HEK293 (cell line): ENCODE measurements at regions not wholly inside any gene's neighbourhood (a gene's known extent, or its start where the extent isn't known, plus 50 kb on each side); places are given as distances from the start of the nearest gene placed in this dataset.

Source experiments
- CTCF ChIA-PET: fragments of 350-600 bp; formaldehyde crosslinking; extraction: SDS; loops from one replicate; lab custom pipeline; 2021; ENCODE audit warnings: antibody characterized with exemption; lab: Yijun Ruan, JAX
- POLR2A ChIA-PET: fragments of 300-600 bp; formaldehyde crosslinking; extraction: SDS; loops from one replicate; lab custom pipeline; 2020; ENCODE audit warnings: antibody characterized with exemption, inconsistent platforms; lab: Yijun Ruan, JAX
- H3K27ac ChIP-seq: fragments of 200-500 bp; sonication (Bioruptor generic); 2 replicates; pipeline ENCODE4 v1.5.1; 2014; ENCODE audit warnings: low read depth, low read length, control low read depth, inconsistent platforms; ENCODE audit errors: extremely low read depth
- H3K36me3 ChIP-seq, 2 experiments: fragments of 200-500 bp in 1 of 2; sonication (Bioruptor generic) in 1 of 2; 1 replicate in 1 of 2; 2 replicates in 1 of 2; pipeline ENCODE4 v1.5.1; 2014 to 2017; ENCODE audit warnings: inconsistent platforms in 2 of 2, low read length in 2 of 2; ENCODE audit not compliant: control insufficient read depth in 2 of 2, insufficient read depth in 1 of 2
- H3K4me1 ChIP-seq: fragments of 200-500 bp; sonication (Bioruptor generic); 2 replicates; pipeline ENCODE4 v1.5.1; 2014; ENCODE audit warnings: mild to moderate bottlenecking, low read length, inconsistent platforms; ENCODE audit not compliant: control insufficient read depth, insufficient read depth
- H3K4me3 ChIP-seq: 2 replicates; pipeline ENCODE4 v1.5.1; 2011; ENCODE audit warnings: low read depth, mild to moderate bottlenecking, control low read depth, low read length, moderate library complexity
- H3K9me3 ChIP-seq: fragments of 200-500 bp; sonication (Bioruptor generic); 2 replicates; pipeline ENCODE4 v1.5.1; 2014; ENCODE audit warnings: low read depth, low read length, inconsistent platforms; ENCODE audit not compliant: control insufficient read depth, insufficient read depth
- BCL11A ChIP-seq: fragments of 450-650 bp; formaldehyde crosslinking; IDR thresholded peaks from 2 replicates; pipeline ENCODE4 v1.5.1; 2016; ENCODE audit warnings: low read depth, missing biosample characterization, missing genetic modification characterization
- FEZF1 ChIP-seq: fragments of 450-650 bp; formaldehyde crosslinking; IDR thresholded peaks from 2 replicates; pipeline ENCODE4 v1.5.1; 2016; ENCODE audit warnings: missing biosample characterization, missing genetic modification characterization
- GLI4 ChIP-seq: fragments of 450-650 bp; formaldehyde crosslinking; IDR thresholded peaks from 2 replicates; pipeline ENCODE4 v1.5.1; 2016; ENCODE audit warnings: missing biosample characterization, missing genetic modification characterization
- KLF1 ChIP-seq: fragments of 450-650 bp; formaldehyde crosslinking; IDR thresholded peaks from 2 replicates; pipeline ENCODE4 v1.5.1; 2016; ENCODE audit warnings: missing biosample characterization, missing genetic modification characterization
- KLF10 ChIP-seq: fragments of 450-650 bp; IDR thresholded peaks from 2 replicates; pipeline ENCODE4 v1.5.1; 2018; ENCODE audit warnings: missing biosample characterization, mild to moderate bottlenecking, missing genetic modification characterization
- KLF9 ChIP-seq: fragments of 450-650 bp; formaldehyde crosslinking; IDR thresholded peaks from 2 replicates; pipeline ENCODE4 v1.5.1; 2016; ENCODE audit warnings: missing biosample characterization, missing genetic modification characterization, low read depth
- SP2 ChIP-seq: fragments of 450-650 bp; formaldehyde crosslinking; IDR thresholded peaks from 2 replicates; pipeline ENCODE4 v1.5.1; 2016; ENCODE audit warnings: missing biosample characterization, missing genetic modification characterization
- ZBTB20 ChIP-seq: fragments of 450-650 bp; formaldehyde crosslinking; IDR thresholded peaks from 2 replicates; pipeline ENCODE4 v1.5.1; 2016; ENCODE audit warnings: missing biosample characterization, missing genetic modification characterization
- ZFP69B ChIP-seq: fragments of 450-650 bp; formaldehyde crosslinking; IDR thresholded peaks from 2 replicates; pipeline ENCODE4 v1.5.1; 2016; ENCODE audit warnings: missing biosample characterization, missing genetic modification characterization
- ZNF121 ChIP-seq: fragments of 450-650 bp; formaldehyde crosslinking; IDR thresholded peaks from 2 replicates; pipeline ENCODE4 v1.5.1; 2016; ENCODE audit warnings: missing biosample characterization, missing genetic modification characterization
- ZNF169 ChIP-seq: fragments of 450-650 bp; formaldehyde crosslinking; IDR thresholded peaks from 2 replicates; pipeline ENCODE4 v1.5.1; 2016; ENCODE audit warnings: missing biosample characterization, missing genetic modification characterization
- ZNF174 ChIP-seq: fragments of 450-650 bp; formaldehyde crosslinking; IDR thresholded peaks from 2 replicates; pipeline ENCODE4 v1.5.0; 2017; ENCODE audit warnings: missing biosample characterization, mild to moderate bottlenecking, missing genetic modification characterization
- ZNF274 ChIP-seq, 2 experiments: fragments of 200-500 bp in 1 of 2; fragments of 450-650 bp in 1 of 2; sonication (Bioruptor generic) in 1 of 2; formaldehyde crosslinking in 1 of 2; IDR thresholded peaks; 2 replicates each; pipeline versions ENCODE4 v1.5.1 to v1.6.1; 2014 to 2016; ENCODE audit warnings: borderline replicate concordance in 1 of 2, inconsistent platforms in 1 of 2, low read length in 1 of 2, missing biosample characterization in 1 of 2, missing genetic modification characterization in 1 of 2
- ZNF555 ChIP-seq: fragments of 450-650 bp; formaldehyde crosslinking; conservative IDR thresholded peaks from 2 replicates; pipeline ENCODE4 v1.5.1; 2017; ENCODE audit warnings: missing biosample characterization, mild to moderate bottlenecking, missing genetic modification characterization, inconsistent platforms
- ZNF560 ChIP-seq: fragments of 450-650 bp; formaldehyde crosslinking; IDR thresholded peaks from 2 replicates; pipeline ENCODE4 v1.5.1; 2017; ENCODE audit warnings: missing biosample characterization, missing genetic modification characterization, borderline replicate concordance
- ZNF610 ChIP-seq: fragments of 450-650 bp; formaldehyde crosslinking; IDR thresholded peaks from 2 replicates; pipeline ENCODE4 v1.5.1; 2016; ENCODE audit warnings: missing biosample characterization, missing genetic modification characterization, borderline replicate concordance
- ZNF621 ChIP-seq: fragments of 450-650 bp; formaldehyde crosslinking; IDR thresholded peaks from 2 replicates; pipeline ENCODE4 v1.5.1; 2017; ENCODE audit warnings: missing biosample characterization, missing genetic modification characterization
- ZNF624 ChIP-seq: fragments of 450-650 bp; formaldehyde crosslinking; IDR thresholded peaks from 2 replicates; pipeline ENCODE4 v1.5.1; 2017; ENCODE audit warnings: missing biosample characterization, missing genetic modification characterization
- ZNF654 ChIP-seq: fragments of 450-650 bp; formaldehyde crosslinking; IDR thresholded peaks from 2 replicates; pipeline ENCODE4 v1.5.1; 2016; ENCODE audit warnings: low read depth, missing biosample characterization, missing genetic modification characterization
- ZNF658 ChIP-seq: fragments of 450-650 bp; formaldehyde crosslinking; IDR thresholded peaks from 2 replicates; pipeline ENCODE4; 2016; ENCODE audit warnings: missing biosample characterization, missing genetic modification characterization
- ZNF677 ChIP-seq: fragments of 450-650 bp; IDR thresholded peaks from 2 replicates; pipeline ENCODE4 v1.5.0; 2018; ENCODE audit warnings: missing biosample characterization, mild to moderate bottlenecking, missing genetic modification characterization, moderate library complexity
- ZNF768 ChIP-seq: fragments of 450-650 bp; formaldehyde crosslinking; IDR thresholded peaks from 2 replicates; pipeline ENCODE4 v1.5.1; 2018; ENCODE audit warnings: missing biosample characterization, mild to moderate bottlenecking, missing genetic modification characterization
- ZNF776 ChIP-seq: fragments of 450-650 bp; formaldehyde crosslinking; IDR thresholded peaks from 2 replicates; pipeline ENCODE4 v1.5.0; 2017; ENCODE audit warnings: missing biosample characterization, missing genetic modification characterization, borderline replicate concordance
- ZNF843 ChIP-seq: fragments of 450-650 bp; formaldehyde crosslinking; IDR thresholded peaks from 2 replicates; pipeline ENCODE4 v1.5.1; 2016; ENCODE audit warnings: missing biosample characterization, missing genetic modification characterization
- TF ChIP-seq, protein P1 (sequence below): fragments of 450-650 bp; formaldehyde crosslinking; IDR thresholded peaks from 2 replicates; pipeline ENCODE4 v1.5.1; 2016; ENCODE audit warnings: missing biosample characterization, missing genetic modification characterization
- TF ChIP-seq, protein P2 (sequence below): fragments of 450-650 bp; formaldehyde crosslinking; IDR thresholded peaks from 2 replicates; pipeline ENCODE4 v1.5.1; 2016; ENCODE audit warnings: missing biosample characterization, missing genetic modification characterization
- TF ChIP-seq, protein P3 (sequence below): fragments of 450-650 bp; formaldehyde crosslinking; IDR thresholded peaks from 2 replicates; pipeline ENCODE4 v1.5.1; 2016; ENCODE audit warnings: missing biosample characterization, missing genetic modification characterization

DNA sequence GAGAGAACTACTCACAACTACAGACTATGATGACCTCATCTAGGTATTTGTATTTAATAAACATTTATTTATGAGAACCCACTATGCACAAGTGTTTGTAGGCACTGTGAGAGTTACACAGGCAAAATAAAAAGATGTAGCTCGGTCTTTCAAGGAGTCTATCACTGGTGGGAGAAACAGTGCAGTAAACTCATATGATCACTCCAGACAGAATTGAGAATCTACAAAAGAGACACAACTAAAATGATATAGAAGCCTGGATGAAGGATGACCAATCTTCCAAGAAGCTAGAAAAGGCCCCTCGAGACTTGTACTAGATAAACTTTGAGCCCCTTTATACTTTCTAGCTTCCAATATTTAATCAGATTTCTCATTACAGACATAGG lies 70.2 kb upstream of the ZBTB20 start (continued):
- TF ChIP-seq, protein P1, sequence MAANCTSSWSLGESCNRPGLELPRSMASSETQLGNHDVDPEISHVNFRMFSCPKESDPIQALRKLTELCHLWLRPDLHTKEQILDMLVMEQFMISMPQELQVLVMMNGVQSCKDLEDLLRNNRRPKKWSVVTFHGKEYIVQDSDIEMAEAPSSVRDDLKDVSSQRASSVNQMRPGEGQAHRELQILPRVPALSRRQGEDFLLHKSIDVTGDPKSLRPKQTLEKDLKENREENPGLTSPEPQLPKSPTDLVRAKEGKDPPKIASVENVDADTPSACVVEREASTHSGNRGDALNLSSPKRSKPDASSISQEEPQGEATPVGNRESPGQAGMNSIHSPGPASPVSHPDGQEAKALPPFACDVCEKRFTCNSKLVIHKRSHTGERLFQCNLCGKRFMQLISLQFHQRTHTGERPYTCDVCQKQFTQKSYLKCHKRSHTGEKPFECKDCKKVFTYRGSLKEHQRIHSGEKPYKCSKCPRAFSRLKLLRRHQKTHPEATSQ (tag by site-specific recombination), result no peak

DNA sequence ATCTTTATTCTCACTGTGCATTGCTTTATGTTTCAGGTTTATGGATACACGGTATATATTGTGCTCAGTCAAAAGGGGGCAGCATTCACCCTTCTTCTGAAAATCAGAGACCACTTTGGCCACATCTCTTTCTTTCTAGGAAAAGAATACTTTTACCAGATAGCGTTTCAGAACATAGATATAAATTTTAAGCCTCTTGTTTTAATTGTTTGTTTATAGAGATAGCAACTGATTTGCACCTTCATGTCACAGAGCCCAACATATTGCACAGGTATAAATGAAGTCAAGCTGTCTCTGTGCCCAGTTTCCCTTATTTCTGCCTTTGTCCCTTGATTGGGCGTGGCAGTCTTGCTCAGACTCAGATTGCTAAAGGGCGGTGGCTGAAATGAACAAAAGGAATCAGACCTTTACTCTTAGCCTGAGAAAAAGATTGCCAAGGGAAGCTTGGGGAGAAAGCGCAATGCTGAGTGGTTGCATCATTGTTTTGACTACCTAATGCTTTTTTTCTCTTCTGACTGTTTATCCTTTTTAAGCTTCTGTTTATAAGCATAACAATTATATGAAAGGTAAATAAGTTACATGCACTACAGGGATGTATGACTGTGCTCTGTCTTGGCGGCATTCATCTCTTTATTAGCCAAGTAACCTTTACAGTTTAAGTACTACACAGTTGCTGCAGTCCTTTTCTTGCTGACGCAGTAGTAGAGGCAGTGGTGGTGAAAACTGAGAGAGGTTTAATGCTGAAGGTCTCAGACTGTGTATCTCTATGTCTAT lies 70.8 kb upstream of the ZBTB20 start:
- Histone ChIP-seq H3K4me1 (no peaks in the 10 kb centered on the region), H3K36me3 (no peaks in the 10 kb centered on the region), H3K27ac (no peak overlapping the region), H3K4me3 (no peak overlapping the region), H3K9me3 (no peaks in the 10 kb centered on the region)
- ChIA-PET POLR2A (no interaction called here), CTCF (interaction anchor here (0.5 to 3.0 kb wide), 34 partner anchors 9 to 602 kb away, joined by 3 to 29 read pairs (median 4); no protein-coding TSS in a partner anchor)
- no peak for TF ChIP-seq ZNF121 (tag by site-specific recombination)
- peak; percentile 57 for TF ChIP-seq ZNF654
- TF ChIP-seq KLF10 (tag by site-specific recombination), result no peak
- peak; percentile 72 for TF ChIP-seq KLF1
- TF ChIP-seq, protein P2, sequence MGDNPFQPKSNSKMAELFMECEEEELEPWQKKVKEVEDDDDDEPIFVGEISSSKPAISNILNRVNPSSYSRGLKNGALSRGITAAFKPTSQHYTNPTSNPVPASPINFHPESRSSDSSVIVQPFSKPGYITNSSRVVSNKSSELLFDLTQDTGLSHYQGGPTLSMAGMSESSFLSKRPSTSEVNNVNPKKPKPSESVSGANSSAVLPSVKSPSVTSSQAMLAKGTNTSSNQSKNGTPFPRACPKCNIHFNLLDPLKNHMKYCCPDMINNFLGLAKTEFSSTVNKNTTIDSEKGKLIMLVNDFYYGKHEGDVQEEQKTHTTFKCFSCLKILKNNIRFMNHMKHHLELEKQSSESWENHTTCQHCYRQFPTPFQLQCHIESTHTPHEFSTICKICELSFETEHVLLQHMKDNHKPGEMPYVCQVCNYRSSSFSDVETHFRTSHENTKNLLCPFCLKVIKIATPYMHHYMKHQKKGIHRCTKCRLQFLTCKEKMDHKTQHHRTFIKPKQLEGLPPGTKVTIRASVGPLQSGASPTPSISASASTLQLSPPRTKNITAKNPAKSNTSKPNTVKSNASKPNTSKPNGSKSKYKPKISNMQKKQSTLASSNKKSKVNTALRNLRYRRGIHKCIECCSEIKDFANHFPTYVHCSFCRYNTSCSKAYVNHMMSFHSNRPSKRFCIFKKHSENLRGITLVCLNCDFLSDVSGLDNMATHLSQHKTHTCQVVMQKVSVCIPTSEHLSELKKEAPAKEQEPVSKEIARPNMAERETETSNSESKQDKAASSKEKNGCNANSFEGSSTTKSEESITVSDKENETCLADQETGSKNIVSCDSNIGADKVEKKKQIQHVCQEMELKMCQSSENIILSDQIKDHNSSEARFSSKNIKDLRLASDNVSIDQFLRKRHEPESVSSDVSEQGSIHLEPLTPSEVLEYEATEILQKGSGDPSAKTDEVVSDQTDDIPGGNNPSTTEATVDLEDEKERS (tag by site-specific recombination), result no peak
- no peak for TF ChIP-seq ZNF555 (tag by site-specific recombination)
- TF ChIP-seq, protein P1 (tag by site-specific recombination), result no peak
- TF ChIP-seq ZNF174 (tag by site-specific recombination), result no peak
- peak; percentile 29; the same call in 1 of the 2 replicates for TF ChIP-seq KLF9 (tag by site-specific recombination)
- TF ChIP-seq ZNF624 (tag by site-specific recombination), result no peak
- no peak for TF ChIP-seq ZNF658
- TF ChIP-seq ZNF843, result no peak
- TF ChIP-seq ZFP69B (tag by site-specific recombination), result no peak
- no peak for TF ChIP-seq ZNF621 (tag by site-specific recombination)
- TF ChIP-seq BCL11A (tag by site-specific recombination), result no peak
- peak; percentile 30; the same call in 1 of the 2 replicates for TF ChIP-seq FEZF1 (tag by site-specific recombination)
- TF ChIP-seq ZNF610 (tag by site-specific recombination), result no peak
- TF ChIP-seq SP2 (tag by site-specific recombination), result no peak
- TF ChIP-seq ZNF776, result no peak
- TF ChIP-seq ZBTB20, result no peak
- peak; percentile 3; the same call in 1 of the 2 replicates for TF ChIP-seq ZNF768 (tag by site-specific recombination)
- TF ChIP-seq ZNF677 (tag by site-specific recombination), result no peak
- TF ChIP-seq GLI4, result no peak
- no peak for TF ChIP-seq ZNF274 (IDR thresholded peaks at IDR 0.05; ENCODE audit: low read length)
- no peak for TF ChIP-seq ZNF274 (tag by site-specific recombination; IDR thresholded peaks at IDR 0.05; ENCODE audit: borderline replicate concordance)
- TF ChIP-seq, protein P3, sequence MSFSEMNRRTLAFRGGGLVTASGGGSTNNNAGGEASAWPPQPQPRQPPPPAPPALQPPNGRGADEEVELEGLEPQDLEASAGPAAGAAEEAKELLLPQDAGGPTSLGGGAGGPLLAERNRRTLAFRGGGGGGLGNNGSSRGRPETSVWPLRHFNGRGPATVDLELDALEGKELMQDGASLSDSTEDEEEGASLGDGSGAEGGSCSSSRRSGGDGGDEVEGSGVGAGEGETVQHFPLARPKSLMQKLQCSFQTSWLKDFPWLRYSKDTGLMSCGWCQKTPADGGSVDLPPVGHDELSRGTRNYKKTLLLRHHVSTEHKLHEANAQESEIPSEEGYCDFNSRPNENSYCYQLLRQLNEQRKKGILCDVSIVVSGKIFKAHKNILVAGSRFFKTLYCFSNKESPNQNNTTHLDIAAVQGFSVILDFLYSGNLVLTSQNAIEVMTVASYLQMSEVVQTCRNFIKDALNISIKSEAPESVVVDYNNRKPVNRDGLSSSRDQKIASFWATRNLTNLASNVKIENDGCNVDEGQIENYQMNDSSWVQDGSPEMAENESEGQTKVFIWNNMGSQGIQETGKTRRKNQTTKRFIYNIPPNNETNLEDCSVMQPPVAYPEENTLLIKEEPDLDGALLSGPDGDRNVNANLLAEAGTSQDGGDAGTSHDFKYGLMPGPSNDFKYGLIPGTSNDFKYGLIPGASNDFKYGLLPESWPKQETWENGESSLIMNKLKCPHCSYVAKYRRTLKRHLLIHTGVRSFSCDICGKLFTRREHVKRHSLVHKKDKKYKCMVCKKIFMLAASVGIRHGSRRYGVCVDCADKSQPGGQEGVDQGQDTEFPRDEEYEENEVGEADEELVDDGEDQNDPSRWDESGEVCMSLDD (tag by site-specific recombination), result no peak
- no peak for TF ChIP-seq ZNF560 (tag by site-specific recombination)
- TF ChIP-seq ZNF169, result no peak
